GM12872 (cell line): ENCODE measurements at regions not wholly inside any gene's neighbourhood (a gene's known extent, or its start where the extent isn't known, plus 50 kb on each side); places are given as distances from the start of the nearest gene placed in this dataset.

Source experiments
- CTCF ChIP-seq: IDR thresholded peaks from 3 replicates; pipeline ENCODE4 v1.5.1; 2011; ENCODE audit warnings: low read depth, mild to moderate bottlenecking, low read length, moderate library complexity; ENCODE audit not compliant: insufficient read depth

DNA sequence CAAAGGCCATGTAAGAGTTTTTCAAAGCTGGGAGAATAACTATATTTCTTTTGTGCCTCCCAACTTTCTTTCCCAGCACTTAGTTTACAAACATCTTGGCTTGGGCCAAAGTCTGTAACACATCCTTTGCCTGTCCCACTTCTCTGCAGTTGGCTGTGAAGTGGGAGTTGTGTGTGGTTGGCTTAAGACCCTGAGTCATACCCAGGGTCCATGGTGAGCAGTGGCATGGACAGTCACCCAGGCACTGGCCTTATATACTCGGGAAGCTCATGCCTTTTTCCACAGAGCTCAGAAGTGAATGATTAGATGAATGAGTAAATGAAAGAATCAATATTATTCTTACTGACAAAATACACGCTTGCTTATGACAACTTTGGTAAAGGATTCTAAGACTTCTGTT, 231.4 kb downstream of the BLID start:
- TF ChIP-seq CTCF = no peak

- no peak for TF ChIP-seq CTCF
Observed at GRCh38 chr11:121881806-121882205, 234.2 kb downstream of the BLID start.

DNA sequence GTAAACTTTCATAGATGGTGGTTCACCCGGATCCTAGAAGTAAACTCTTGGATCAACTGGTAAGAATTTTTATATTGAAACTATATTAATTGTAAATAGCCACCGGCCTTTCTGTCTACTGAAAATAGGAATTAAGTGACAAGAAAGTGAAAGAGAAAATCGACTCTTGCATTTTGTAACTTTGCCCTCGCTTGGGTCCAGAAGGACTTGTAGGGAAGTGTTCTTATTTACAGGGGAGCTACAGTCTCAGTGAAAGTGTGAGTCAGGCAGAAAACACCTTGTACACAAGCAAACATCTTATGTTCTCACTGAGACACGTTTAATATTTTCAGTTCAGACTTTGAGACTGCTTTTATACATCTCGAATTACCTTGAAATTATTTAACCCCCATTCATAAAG, 238.9 kb downstream of the BLID start:
- no peak for TF ChIP-seq CTCF

DNA sequence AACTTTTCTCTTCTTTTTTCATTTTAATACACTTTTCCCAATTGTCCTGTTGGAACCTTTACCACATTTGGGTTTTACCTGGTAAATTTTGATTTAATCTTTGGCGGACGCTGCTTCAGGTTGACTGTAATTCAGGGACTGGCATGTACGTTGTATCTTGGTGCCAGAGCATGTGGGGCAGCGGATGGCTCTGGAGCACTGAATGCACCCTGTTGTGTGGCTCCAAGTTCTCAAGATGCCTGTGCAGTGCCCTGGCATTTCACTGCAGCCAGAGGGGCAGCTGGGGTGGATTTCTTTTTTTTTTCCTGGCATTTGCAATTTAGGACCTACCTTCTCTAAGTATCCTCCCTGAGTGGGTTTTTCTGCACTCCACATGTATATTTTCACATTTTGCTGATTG, 242.2 kb downstream of the BLID start:
- no peak for TF ChIP-seq CTCF

DNA sequence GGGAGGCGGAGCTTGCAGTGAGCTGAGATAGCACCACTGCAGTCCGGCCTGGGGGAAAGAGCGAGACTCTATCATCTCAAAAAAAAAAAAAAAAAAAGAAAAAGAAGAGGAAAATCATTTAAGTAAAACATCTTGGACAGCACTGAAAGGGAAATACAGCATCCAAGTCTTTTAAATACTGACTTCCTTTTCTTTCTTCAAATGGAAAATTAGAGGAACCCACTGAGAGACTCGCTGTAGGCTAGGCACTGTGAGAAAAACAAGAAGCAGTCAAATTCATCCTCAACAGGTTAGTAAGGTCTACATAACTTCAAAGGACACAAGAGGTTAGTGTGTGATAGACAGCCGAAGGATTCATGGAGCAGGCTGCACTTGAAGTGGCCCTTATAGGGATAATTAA, 243.7 kb downstream of the BLID start:
- TF ChIP-seq CTCF = no peak

- no peak for TF ChIP-seq CTCF
Observed at GRCh38 chr11:121870206-121871045, 245.6 kb downstream of the BLID start.

- no peak for TF ChIP-seq CTCF
Observed at GRCh38 chr11:121869478-121869877, 246.5 kb downstream of the BLID start.
